H1 (cell line): ENCODE measurements at regions not wholly inside any gene's neighbourhood (a gene's known extent, or its start where the extent isn't known, plus 50 kb on each side); places are given as distances from the start of the nearest gene placed in this dataset.

Source experiments
- ASH2L ChIP-seq: fragments of 200-600, 300-600 bp; sonication (generic); IDR thresholded peaks from one replicate; pipeline ENCODE4 v1.7.1; 2017; ENCODE audit warnings: low read length
- CHD2 ChIP-seq: IDR thresholded peaks from 2 replicates; pipeline ENCODE4 v1.6.1; 2012; ENCODE audit warnings: low read length, improper control_type of control experiment
- EP300 ChIP-seq, 2 experiments: IDR thresholded peaks; 1 replicate in 1 of 2; 2 replicates in 1 of 2; pipeline ENCODE4 v1.6.1; 2011 to 2012; ENCODE audit warnings: low read depth in 2 of 2, low read length in 2 of 2, mild to moderate bottlenecking in 2 of 2, borderline replicate concordance in 1 of 2, inconsistent platforms in 1 of 2, moderate library complexity in 1 of 2
- EZH2 ChIP-seq: fragments of 200-600 bp; sonication (generic); IDR thresholded peaks from 2 replicates; pipeline ENCODE4 v1.7.1; 2012; ENCODE audit warnings: low read depth, mild to moderate bottlenecking, moderate library complexity, low read length, inconsistent platforms; ENCODE audit not compliant: severe bottlenecking
- HDAC2 ChIP-seq, 2 experiments: fragments of 300-600 bp in 1 of 2; sonication (generic) in 1 of 2; IDR thresholded peaks; 2 replicates each; pipeline ENCODE4 v1.6.1; 2011 to 2012; ENCODE audit warnings: low read depth in 2 of 2, low read length in 2 of 2, mild to moderate bottlenecking in 2 of 2, moderate library complexity in 2 of 2, borderline replicate concordance in 1 of 2, inconsistent platforms in 1 of 2
- JUND ChIP-seq: IDR thresholded peaks from 2 replicates; pipeline ENCODE4 v1.6.1; 2011; ENCODE audit warnings: mild to moderate bottlenecking, improper control_type of control experiment, low read length
- RBBP5 ChIP-seq: IDR thresholded peaks from 2 replicates; pipeline ENCODE4 v1.7.1; 2012; ENCODE audit warnings: low read depth, mild to moderate bottlenecking, inconsistent platforms, low read length, moderate library complexity, borderline replicate concordance
- RXRA ChIP-seq: IDR thresholded peaks from 2 replicates; pipeline ENCODE4 v1.6.1; 2011; ENCODE audit warnings: low read depth, mild to moderate bottlenecking, low read length, moderate library complexity; ENCODE audit not compliant: insufficient read depth
- SIN3A ChIP-seq, 2 experiments: IDR thresholded peaks in 1 of 2; conservative IDR thresholded peaks in 1 of 2; 2 replicates each; pipeline ENCODE4 v1.6.1; 2011 to 2012; ENCODE audit warnings: low read length in 2 of 2, improper control_type of control experiment in 1 of 2, low read depth in 1 of 2, mild to moderate bottlenecking in 1 of 2
- SIX5 ChIP-seq: IDR thresholded peaks from 2 replicates; pipeline ENCODE4 v1.6.1; 2011; ENCODE audit warnings: mild to moderate bottlenecking, low read depth, low read length
- TBP ChIP-seq: IDR thresholded peaks from 2 replicates; pipeline ENCODE4 v1.6.1; 2011; ENCODE audit warnings: low read depth, low read length, improper control_type of control experiment
- TEAD4 ChIP-seq: IDR thresholded peaks from 2 replicates; pipeline ENCODE4 v1.6.1; 2012; ENCODE audit warnings: low read depth, low read length, inconsistent platforms, mixed read lengths
- TF ChIP-seq, protein P1 (sequence below), 3 experiments: IDR thresholded peaks; 1 replicate in 2 of 3; 2 replicates in 1 of 3; pipeline versions ENCODE4 v1.5.1 to v1.6.1; 2011; ENCODE audit warnings: low read length in 3 of 3, mild to moderate bottlenecking in 3 of 3, inconsistent platforms in 2 of 3, low read depth in 1 of 3, moderate library complexity in 1 of 3; ENCODE audit not compliant: insufficient read depth in 1 of 3; ENCODE audit errors: control extremely low read depth in 1 of 3
- TF ChIP-seq, protein P2 (sequence below): IDR thresholded peaks from 2 replicates; pipeline ENCODE4 v1.6.1; 2011; ENCODE audit warnings: low read length, improper control_type of control experiment

DNA sequence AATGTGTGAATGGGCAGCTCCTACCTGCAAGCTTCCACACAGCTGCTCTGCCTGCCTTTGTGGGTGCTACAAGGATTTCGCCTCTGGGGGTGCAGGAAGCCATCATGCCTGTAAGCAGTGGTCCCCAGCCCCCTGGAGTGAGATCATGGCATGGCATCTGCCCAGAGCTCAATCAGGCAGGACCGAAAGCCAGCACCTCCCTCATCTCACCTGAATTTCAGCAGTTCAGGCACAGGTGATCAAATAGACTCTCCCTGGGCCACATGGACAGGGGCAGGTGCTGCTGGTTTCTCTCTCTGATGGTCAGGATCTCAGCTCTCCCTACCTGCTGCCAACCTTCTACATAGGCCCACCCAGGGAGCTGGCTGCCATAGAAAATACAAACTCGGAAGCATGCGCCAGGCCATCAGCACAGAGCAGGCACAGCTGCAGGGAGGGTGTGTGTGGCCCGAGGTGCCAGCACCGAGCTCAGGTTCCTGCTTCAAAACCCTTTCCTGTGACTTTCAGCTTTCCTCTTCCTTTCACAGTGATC, 133.2 kb upstream of the ID2 start:
- TF ChIP-seq, protein P1, sequence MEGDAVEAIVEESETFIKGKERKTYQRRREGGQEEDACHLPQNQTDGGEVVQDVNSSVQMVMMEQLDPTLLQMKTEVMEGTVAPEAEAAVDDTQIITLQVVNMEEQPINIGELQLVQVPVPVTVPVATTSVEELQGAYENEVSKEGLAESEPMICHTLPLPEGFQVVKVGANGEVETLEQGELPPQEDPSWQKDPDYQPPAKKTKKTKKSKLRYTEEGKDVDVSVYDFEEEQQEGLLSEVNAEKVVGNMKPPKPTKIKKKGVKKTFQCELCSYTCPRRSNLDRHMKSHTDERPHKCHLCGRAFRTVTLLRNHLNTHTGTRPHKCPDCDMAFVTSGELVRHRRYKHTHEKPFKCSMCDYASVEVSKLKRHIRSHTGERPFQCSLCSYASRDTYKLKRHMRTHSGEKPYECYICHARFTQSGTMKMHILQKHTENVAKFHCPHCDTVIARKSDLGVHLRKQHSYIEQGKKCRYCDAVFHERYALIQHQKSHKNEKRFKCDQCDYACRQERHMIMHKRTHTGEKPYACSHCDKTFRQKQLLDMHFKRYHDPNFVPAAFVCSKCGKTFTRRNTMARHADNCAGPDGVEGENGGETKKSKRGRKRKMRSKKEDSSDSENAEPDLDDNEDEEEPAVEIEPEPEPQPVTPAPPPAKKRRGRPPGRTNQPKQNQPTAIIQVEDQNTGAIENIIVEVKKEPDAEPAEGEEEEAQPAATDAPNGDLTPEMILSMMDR (IDR thresholded peaks at IDR 0.05; ENCODE audit: control extremely low read depth in 1 of 3, insufficient read depth in 1 of 3, low read depth in 1 of 3, low read length in 3 of 3), result peak in 1 of 3 experiments; percentile 22; a peak in 1 of 4 replicates
- TF ChIP-seq SIN3A (conservative IDR thresholded peaks at IDR 0.05 in 1 of 2, IDR thresholded peaks at IDR 0.05 in 1 of 2; ENCODE audit: low read depth in 1 of 2, low read length in 2 of 2), result no peak
- TF ChIP-seq RXRA, result no peak
- no peak for TF ChIP-seq TEAD4
- TF ChIP-seq EZH2, result no peak
- no peak for TF ChIP-seq CHD2
- TF ChIP-seq TBP, result no peak
- no peak for TF ChIP-seq JUND
- no peak for TF ChIP-seq HDAC2 (IDR thresholded peaks at IDR 0.05; ENCODE audit: borderline replicate concordance in 1 of 2, low read depth in 2 of 2, low read length in 2 of 2)
- TF ChIP-seq SIX5, result no peak
- TF ChIP-seq ASH2L, result no peak
- no peak for TF ChIP-seq EP300 (IDR thresholded peaks at IDR 0.05; ENCODE audit: borderline replicate concordance in 1 of 2, low read depth in 2 of 2, low read length in 2 of 2)
- TF ChIP-seq, protein P2, sequence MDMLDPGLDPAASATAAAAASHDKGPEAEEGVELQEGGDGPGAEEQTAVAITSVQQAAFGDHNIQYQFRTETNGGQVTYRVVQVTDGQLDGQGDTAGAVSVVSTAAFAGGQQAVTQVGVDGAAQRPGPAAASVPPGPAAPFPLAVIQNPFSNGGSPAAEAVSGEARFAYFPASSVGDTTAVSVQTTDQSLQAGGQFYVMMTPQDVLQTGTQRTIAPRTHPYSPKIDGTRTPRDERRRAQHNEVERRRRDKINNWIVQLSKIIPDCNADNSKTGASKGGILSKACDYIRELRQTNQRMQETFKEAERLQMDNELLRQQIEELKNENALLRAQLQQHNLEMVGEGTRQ, result no peak
- no peak for TF ChIP-seq RBBP5
